SJSA1 (cell line): ENCODE measurements at regions not wholly inside any gene's neighbourhood (a gene's known extent, or its start where the extent isn't known, plus 50 kb on each side); places are given as distances from the start of the nearest gene placed in this dataset.
"Not testable (repeated sequence)": the region's sequence is repeated elsewhere in the genome, so short reads cannot be mapped to it uniquely, and the experiment has no call there.

Source experiments
- DNase-seq, 2 experiments: peaks; one replicate each; pipeline ENCODE4 v3.0.0-alpha.2; 2015 to 2020; ENCODE audit warnings: low spot score in 2 of 2, low read depth in 1 of 2
- H3K27ac ChIP-seq: fragments of 250-450 bp; sonication (Bioruptor Pico); 2 replicates; pipeline ENCODE4 v1.5.1; 2020; ENCODE audit warnings: mild to moderate bottlenecking, moderate library complexity
- H3K27me3 ChIP-seq: fragments of 250-450 bp; sonication (Bioruptor Pico); replicated peaks from 2 replicates; pipeline ENCODE4 v1.5.1; 2020; ENCODE audit warnings: mild to moderate bottlenecking, moderate library complexity
- H3K36me3 ChIP-seq: fragments of 250-450 bp; sonication (Bioruptor Pico); 2 replicates; pipeline ENCODE4 v1.5.1; 2020; ENCODE audit warnings: mild to moderate bottlenecking
- H3K4me1 ChIP-seq: fragments of 250-450 bp; sonication (Bioruptor Pico); replicated peaks from 2 replicates; pipeline ENCODE4 v1.6.1; 2021; ENCODE audit warnings: mild to moderate bottlenecking
- H3K4me3 ChIP-seq: fragments of 250-450 bp; sonication (Bioruptor Pico); 2 replicates; pipeline ENCODE4 v1.5.1; 2020; ENCODE audit warnings: mild to moderate bottlenecking
- H3K9me3 ChIP-seq: fragments of 250-450 bp; sonication (Bioruptor Pico); replicated peaks from 2 replicates; pipeline ENCODE4 v1.5.1; 2020; ENCODE audit warnings: mild to moderate bottlenecking

DNA sequence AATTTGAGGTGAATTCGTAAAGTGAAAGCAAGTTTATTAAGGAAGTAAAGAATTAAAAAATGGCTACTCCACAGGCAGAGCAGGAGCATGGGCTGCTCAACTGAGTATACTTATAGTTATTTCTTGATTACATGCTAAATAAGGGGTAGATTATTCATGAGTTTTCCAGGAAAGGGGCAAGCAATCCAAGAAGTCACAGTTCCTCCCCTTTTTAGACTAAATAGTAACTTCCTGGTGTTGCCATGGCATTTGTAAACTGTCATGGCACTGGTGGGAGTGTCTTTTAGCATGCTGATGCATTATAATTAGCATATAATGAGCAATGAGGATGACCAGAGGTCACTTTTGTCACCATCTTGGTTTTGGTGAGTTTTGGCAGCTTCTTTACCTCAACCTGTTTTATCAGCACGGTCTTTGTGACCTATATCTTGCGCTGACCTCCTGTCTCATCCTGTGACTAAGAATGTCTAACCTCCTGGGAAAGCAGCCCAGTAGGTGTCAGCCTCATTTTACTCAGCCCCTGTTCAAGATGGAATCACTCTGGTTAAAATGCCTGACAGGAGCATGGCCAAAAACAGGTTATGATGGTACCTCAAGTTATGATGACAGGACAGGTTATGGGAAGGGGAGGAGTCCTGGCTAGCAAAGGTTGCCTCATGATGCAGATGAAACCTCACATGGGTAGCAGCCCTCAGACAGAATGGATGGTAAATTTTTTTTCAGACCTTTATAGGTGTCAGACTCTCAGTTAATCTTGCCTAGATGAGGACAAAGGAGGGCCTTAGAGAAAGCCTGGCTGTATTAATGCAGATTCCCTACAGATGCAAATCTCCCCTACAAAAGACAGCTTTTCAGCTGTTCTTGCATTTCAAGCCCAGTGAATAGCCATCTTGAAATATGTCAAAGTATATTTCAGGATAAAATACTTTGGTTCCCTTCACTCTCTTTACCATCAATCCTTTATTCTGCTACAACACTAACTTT, 49.7 kb downstream of the SIPA1L2 start:
- Histone ChIP-seq H3K4me3 (no peak overlapping the region), H3K36me3 (no peaks in the 10 kb centered on the region), H3K27ac (no peak overlapping the region), H3K9me3 (no peaks in the 10 kb centered on the region), H3K27me3 (no peaks in the 10 kb centered on the region), H3K4me1 (peaks cover 18% of the 10 kb centered on the region; the same call in 1 of the 2 replicates)
- DNase-seq, result no peak

DNA sequence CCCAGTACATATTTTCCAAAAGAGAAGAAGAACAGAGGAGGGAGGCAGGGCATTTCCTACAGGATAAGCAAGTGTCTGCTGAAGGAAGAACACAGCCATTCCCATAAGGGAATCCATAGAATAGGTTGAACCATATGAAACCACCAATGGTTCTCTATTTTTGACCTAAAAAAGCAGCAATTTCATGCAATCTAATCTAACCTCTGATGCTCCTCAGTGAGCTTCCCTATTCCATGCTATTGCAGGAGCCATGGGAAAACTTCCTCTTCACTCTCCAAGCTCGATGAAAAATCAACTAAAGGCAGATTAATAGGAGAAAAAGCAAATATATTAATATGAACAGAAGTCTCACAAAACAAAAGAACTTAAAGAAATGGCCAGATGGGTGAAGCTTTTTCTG, 50.5 kb downstream of the SIPA1L2 start:
- Histone ChIP-seq H3K36me3 (no peaks in the 10 kb centered on the region), H3K4me1 (peaks cover 22% of the 10 kb centered on the region), H3K27ac (no peak overlapping the region), H3K4me3 (no peak overlapping the region), H3K27me3 (no peaks in the 10 kb centered on the region), H3K9me3 (no peaks in the 10 kb centered on the region)
- DNase-seq, result no peak

DNA sequence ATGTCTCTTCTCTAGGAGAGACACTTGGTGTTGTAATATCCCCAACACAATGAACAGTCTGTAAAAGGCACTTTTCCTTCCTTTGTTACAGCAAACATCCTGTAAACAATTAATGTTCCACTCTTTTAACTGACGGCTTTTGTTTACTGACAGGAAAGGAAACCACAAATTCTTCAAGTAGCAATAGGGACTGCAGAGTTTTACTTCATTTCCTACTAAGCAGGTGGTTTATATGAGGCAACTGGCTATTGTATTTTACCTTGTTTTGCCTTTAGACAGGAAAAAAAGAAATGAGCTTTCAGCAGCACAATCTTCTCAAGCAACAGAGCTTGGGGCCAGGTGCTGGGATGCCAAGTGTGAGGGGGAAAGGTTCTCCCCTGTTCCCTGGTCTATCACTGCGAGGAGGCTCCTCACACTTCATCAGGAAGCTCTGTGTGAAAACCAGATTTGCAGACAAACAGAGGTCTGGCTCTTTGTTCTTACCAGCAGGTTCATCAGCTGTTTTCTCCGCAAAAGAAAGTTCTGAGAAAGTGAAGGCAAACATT, 51.2 kb downstream of the SIPA1L2 start:
- Histone ChIP-seq H3K27ac (no peak overlapping the region), H3K36me3 (no peaks in the 10 kb centered on the region), H3K27me3 (no peaks in the 10 kb centered on the region), H3K4me1 (peaks cover 22% of the 10 kb centered on the region), H3K9me3 (no peaks in the 10 kb centered on the region), H3K4me3 (no peak overlapping the region)
- peak in 1 of 2 experiments; percentile 49 for DNase-seq

DNA sequence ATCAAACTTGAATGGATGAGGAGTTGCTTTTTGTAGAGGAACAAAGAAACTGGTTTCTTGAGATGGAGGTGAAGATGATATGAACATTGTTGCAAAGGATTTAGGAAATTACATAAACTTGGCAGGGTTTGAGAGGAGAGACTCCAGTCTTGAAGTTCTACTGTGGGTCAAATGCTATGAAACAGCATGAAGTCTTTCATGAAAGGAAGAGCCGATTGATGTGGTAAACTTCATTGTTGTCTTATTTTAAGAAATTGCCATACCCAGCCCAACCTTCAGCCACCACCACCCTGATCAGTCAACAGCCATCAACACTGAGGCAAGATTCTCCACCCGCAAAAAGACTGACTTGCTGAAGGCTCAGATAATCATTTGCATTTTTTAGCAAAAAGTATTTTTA, 52.2 kb downstream of the SIPA1L2 start:
- peaks cover 22% of the 10 kb centered on the region for H3K4me1 ChIP-seq
- H3K27me3 ChIP-seq, result no peaks in the 10 kb centered on the region
- H3K27ac ChIP-seq, result no peak overlapping the region
- H3K36me3 ChIP-seq, result no peaks in the 10 kb centered on the region
- no peak for DNase-seq
- no peak overlapping the region for H3K4me3 ChIP-seq
- no peaks in the 10 kb centered on the region for H3K9me3 ChIP-seq

DNA sequence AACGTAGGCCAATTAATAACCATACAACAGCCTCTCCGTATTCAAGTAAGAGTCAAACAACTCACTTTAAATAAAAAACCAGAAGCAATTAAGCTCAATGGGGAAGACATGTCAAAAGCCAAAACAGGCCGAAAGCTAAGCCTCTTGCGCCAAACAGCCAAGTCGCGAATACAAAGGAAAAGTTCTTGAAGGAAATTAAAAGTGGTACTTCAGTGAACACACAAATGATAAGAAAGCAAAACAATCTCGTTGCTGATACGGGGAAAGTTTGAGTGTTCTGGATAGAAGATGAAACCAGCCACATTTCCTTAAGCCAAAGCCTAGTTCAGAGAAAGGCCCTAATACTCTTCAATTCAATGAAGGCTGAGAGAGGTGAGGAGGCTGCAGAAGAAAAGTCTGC, 53.4 kb downstream of the SIPA1L2 start:
- no peak for DNase-seq
- no peaks in the 10 kb centered on the region for H3K36me3 ChIP-seq
- H3K4me3 ChIP-seq, result no peak overlapping the region
- no peaks in the 10 kb centered on the region for H3K27me3 ChIP-seq
- H3K27ac ChIP-seq, result no peak overlapping the region
- no peaks in the 10 kb centered on the region for H3K9me3 ChIP-seq
- H3K4me1 ChIP-seq, result peaks cover 22% of the 10 kb centered on the region

DNA sequence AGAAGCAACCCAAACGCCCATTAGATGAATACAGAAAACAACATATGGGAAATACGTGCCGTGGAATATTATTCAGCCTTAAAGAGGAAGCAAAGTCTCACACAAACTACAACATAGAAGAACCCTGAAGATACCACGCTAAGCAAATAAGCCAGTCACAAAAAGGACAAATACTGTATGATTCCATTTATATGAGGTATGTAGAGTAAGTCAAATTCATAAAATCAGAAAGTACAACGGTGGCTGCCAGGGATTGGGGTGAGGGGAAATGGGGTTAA, 54.2 kb downstream of the SIPA1L2 start:
- Histone ChIP-seq H3K27ac (no peak overlapping the region), H3K9me3 (no peaks in the 10 kb centered on the region), H3K27me3 (no peaks in the 10 kb centered on the region), H3K4me1 (peaks cover 22% of the 10 kb centered on the region), H3K36me3 (no peaks in the 10 kb centered on the region), H3K4me3 (no peak overlapping the region)
- no peak for DNase-seq

DNA sequence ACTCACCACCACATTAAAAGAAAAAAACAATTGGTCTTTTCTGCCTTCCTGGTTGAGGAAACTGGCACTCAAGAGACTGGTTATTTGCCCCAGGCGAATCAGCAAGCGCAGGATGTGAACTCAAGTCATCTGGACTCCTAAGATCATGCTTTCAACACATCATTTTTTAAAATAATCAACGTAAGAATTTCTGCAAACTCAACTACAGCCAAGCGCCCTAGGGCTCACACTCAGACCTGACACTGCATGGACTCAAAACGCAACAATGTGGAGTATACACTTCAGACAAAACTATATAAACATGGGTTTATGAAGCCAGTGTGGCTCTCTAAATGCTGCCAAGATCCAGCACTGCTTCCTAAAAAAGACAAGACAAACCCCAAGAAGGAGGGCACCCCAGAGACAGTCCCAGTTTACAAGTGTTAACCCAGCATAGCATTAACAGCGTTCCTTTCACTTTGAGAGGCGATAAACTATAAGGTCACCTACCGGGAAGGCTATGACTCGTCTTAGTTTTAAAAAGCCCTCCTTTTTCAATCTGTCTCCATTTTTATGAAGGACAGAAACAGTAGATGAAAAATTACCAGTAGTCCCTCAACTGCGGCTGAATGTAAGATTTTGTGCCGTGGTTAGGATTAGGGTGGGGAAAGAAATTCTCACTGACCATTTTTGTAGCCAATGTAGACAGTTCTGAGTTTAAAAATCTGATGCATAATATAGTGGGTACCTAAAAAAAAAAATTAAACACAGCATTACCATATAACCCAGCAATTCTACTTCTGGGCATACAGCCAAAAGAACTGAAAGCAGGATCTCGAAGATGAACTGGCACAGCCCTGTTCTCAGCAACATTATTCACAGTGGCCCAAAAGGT, 54.8 kb downstream of the SIPA1L2 start:
- Histone ChIP-seq H3K4me1 (peaks cover 22% of the 10 kb centered on the region), H3K27ac (peak overlapping the region; percentile 16), H3K27me3 (no peaks in the 10 kb centered on the region), H3K36me3 (no peaks in the 10 kb centered on the region), H3K4me3 (peak overlapping the region; percentile 13), H3K9me3 (no peaks in the 10 kb centered on the region)
- peak; percentile 53 to 64 for DNase-seq

DNA sequence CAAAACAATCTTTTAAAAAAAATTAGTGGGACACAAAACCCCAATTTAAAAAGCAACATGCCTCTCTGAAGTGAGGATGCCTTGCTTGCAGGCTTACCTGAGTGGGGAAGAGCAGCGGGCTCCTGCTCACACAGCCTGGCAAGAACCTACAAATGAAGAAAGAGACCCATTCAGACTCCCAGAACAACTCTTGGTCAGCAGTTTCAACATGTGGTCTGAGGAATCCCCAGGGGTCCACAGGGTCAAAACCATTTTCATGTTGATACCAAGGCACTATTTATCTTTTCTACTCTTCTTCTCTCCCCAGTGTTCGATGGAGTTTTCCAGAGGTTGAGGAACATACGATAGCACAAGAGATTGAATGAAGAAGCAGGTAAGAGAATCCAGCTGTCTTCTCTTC, 55.9 kb downstream of the SIPA1L2 start:
- H3K4me3 ChIP-seq, result no peak overlapping the region
- H3K36me3 ChIP-seq, result no peaks in the 10 kb centered on the region
- H3K9me3 ChIP-seq, result no peaks in the 10 kb centered on the region
- H3K27ac ChIP-seq, result no peak overlapping the region
- H3K4me1 ChIP-seq, result peaks cover 22% of the 10 kb centered on the region
- H3K27me3 ChIP-seq, result no peaks in the 10 kb centered on the region
- DNase-seq, result no peak

DNA sequence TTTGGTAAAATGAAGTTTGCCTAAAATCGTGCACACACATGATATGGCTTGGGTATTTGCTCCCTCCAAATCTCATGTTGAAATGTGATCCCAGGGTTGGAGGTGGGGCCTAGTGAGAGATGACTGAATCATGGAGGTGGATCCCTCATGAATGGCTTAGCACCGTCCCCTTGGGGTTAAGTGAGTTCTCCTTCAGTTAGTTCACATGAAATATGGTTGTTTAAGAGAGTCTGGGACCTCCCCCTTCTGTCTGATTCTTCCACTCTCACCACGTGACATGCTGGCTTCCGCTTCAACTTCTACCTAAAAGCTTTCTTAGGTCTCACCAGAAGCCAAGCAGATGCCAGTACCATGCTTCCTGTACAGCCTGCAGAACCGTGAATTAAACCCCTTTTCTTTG, 58.4 kb downstream of the SIPA1L2 start:
- Histone ChIP-seq H3K27ac (no peak overlapping the region), H3K4me3 (no peak overlapping the region), H3K36me3 (no peaks in the 10 kb centered on the region), H3K27me3 (no peaks in the 10 kb centered on the region), H3K4me1 (peaks cover 21% of the 10 kb centered on the region), H3K9me3 (no peaks in the 10 kb centered on the region)
- no peak for DNase-seq

DNA sequence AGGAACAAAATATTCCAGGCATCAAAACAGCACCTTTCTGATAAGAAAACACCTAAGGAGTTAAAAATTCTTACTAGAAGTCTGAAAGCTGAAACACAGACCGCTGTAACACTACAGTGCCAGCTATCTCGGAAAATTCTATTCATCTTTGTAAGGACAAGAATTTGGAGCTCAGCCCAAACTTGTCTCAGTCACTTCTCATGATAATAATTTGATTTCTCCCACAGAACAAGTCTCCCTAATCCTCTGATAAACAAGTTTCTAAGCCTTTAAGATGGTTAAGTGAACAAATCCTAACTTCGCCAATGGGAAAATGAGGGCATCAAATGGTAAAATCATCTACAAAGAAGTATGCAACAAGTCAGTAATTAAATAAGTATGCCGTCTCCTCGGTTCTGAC, 59.9 kb downstream of the SIPA1L2 start:
- Histone ChIP-seq H3K9me3 (no peaks in the 10 kb centered on the region), H3K27me3 (no peaks in the 10 kb centered on the region), H3K36me3 (no peaks in the 10 kb centered on the region), H3K27ac (no peak overlapping the region), H3K4me1 (peaks cover 30% of the 10 kb centered on the region), H3K4me3 (no peak overlapping the region)
- no peak for DNase-seq

DNA sequence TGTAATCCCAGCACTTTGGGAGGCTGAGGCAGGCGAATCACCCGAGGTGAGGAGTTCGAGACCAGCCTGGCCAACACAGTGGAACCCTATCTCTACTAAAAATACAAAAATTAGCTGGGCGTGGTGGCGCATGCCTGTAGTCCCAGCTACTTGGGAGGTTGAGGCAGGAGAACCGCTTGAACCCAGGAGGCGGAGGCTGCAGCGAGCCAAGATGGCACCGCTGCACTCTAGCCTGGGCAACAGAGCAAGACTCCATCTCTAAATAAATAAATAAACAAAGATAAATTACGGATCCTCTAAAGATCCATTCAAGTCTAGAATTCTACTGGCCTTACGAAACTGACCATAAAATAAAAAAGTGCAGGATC, 60.4 kb downstream of the SIPA1L2 start:
- DNase-seq, H3K9me3 ChIP-seq, H3K36me3 ChIP-seq, H3K27me3 ChIP-seq, H3K4me3 ChIP-seq, H3K27ac ChIP-seq: not testable (repeated sequence)
- H3K4me1 ChIP-seq, result peaks cover 27% of the 10 kb centered on the region

DNA sequence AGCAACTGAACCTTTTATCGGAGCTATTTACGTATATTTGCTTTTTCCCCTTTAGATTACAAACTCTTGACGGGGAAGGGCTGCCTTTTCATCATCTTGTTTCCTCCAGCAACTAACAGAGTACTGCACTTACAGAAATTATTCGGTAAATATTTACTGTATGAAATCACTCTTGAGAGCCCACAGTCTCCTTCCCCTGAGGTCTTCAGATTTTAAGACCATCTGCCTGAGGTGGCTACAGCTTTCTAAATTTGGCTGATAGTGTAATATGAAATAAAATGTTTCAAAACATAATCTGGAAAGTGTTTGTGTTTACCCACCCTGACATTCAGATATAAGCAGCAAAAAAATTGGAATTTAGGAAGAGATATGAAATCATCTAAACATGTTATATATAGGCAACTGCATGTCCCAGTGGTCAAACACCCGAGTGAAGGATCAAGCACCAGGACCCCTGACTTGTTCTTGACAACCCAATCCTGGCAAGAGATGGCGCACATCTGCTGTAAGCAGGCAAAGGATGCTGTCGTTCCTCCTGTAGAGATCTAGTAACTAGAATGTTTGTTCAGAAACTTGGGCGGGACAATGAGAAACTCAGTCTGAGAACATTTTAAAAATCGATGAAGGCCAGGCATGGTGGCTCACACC, 60.9 kb downstream of the SIPA1L2 start:
- Histone ChIP-seq H3K4me1 (peaks cover 27% of the 10 kb centered on the region), H3K9me3 (no peaks in the 10 kb centered on the region), H3K27me3 (no peaks in the 10 kb centered on the region), H3K27ac (no peak overlapping the region), H3K4me3 (no peak overlapping the region), H3K36me3 (no peaks in the 10 kb centered on the region)
- no peak for DNase-seq

DNA sequence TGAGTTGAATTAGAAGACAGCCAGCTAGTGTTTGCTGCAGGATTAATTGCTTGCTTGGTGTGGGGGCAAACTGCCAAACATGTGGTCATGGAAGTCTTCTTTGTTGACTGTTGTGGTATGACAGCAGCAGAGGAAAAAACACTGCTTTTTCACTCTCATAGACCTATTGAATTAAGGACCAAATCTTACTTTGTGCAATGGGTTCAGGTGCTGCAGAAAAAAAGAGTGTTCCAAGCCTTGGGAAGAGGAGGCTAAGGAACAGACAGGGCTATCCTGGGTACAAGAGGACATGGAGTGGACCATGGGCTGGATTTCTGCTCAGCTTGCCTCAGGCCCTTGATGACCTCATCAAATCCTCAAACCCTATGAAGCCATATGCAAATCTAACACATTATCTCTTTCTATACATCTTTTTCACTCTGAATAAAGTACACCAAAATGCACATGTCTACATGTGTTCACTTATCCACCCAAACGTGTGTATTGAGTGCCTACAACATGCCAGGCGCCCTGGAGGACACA, 61.5 kb downstream of the SIPA1L2 start:
- Histone ChIP-seq H3K4me3 (no peak overlapping the region), H3K36me3 (no peaks in the 10 kb centered on the region), H3K27me3 (no peaks in the 10 kb centered on the region), H3K27ac (no peak overlapping the region), H3K4me1 (peaks cover 27% of the 10 kb centered on the region), H3K9me3 (no peaks in the 10 kb centered on the region)
- no peak for DNase-seq
